Right renal pelvis (tissue), 4 donors: ENCODE measurements at regions not wholly inside any gene's neighbourhood (a gene's known extent, or its start where the extent isn't known, plus 50 kb on each side); places are given as distances from the start of the nearest gene placed in this dataset.

ENCODE experiments used
- DNase-seq, 4 donors: peaks; one replicate each; pipeline ENCODE4 v3.0.0-alpha.2; 2013; ENCODE audit warnings: low read depth in 4 of 4, low spot score in 3 of 4, missing footprints in 1 of 4

- DNase-seq, result no peak
Measured at GRCh38 chr3:177553579-177553978, 356.3 kb upstream of the TBL1XR1 start.

- no peak for DNase-seq
Measured at GRCh38 chr3:177554895-177555759, 357.8 kb upstream of the TBL1XR1 start.

- DNase-seq, result no peak
Measured at GRCh38 chr3:177557548-177557947, 360.3 kb upstream of the TBL1XR1 start.

- DNase-seq, result no peak
Measured at GRCh38 chr3:177561365-177561764, 364.1 kb upstream of the TBL1XR1 start.

- no peak for DNase-seq
Measured at GRCh38 chr3:177561769-177562392, 364.6 kb upstream of the TBL1XR1 start.

- no peak for DNase-seq
Measured at GRCh38 chr3:177563243-177563780, 366.0 kb upstream of the TBL1XR1 start.

GRCh38 chr3:177563792-177564191 is 366.5 kb upstream of the TBL1XR1 start:
- no peak for DNase-seq

- no peak for DNase-seq
Measured at GRCh38 chr3:177565981-177566380, 368.7 kb upstream of the TBL1XR1 start.

GRCh38 chr3:177567833-177568232 is 370.6 kb upstream of the TBL1XR1 start:
- DNase-seq, result no peak

- DNase-seq, result no peak
Measured at GRCh38 chr3:177569193-177569592, 371.9 kb upstream of the TBL1XR1 start.

GRCh38 chr3:177569875-177570657 is 372.8 kb upstream of the TBL1XR1 start:
- no peak for DNase-seq

GRCh38 chr3:177571271-177571943 is 374.1 kb upstream of the TBL1XR1 start:
- DNase-seq, result no peak

- DNase-seq, result no peak
Measured at GRCh38 chr3:177571944-177572315, 374.6 kb upstream of the TBL1XR1 start.

GRCh38 chr3:177574222-177574856 is 377.1 kb upstream of the TBL1XR1 start:
- no peak for DNase-seq

GRCh38 chr3:177576746-177577145 is 379.5 kb upstream of the TBL1XR1 start:
- DNase-seq, result no peak

- DNase-seq, result no peak
Measured at GRCh38 chr3:177578488-177578887, 381.2 kb upstream of the TBL1XR1 start.

GRCh38 chr3:177579419-177579818 is 382.1 kb upstream of the TBL1XR1 start:
- no peak for DNase-seq

GRCh38 chr3:177580437-177580836 is 383.2 kb upstream of the TBL1XR1 start:
- no peak for DNase-seq

- no peak for DNase-seq
Measured at GRCh38 chr3:177585271-177585670, 388.0 kb upstream of the TBL1XR1 start.

- no peak for DNase-seq
Measured at GRCh38 chr3:177589041-177589650, 391.9 kb upstream of the TBL1XR1 start.
